ACC112 (cell line): ENCODE measurements at regions not wholly inside any gene's neighbourhood (a gene's known extent, or its start where the extent isn't known, plus 50 kb on each side); places are given as distances from the start of the nearest gene placed in this dataset.

Experiments
- H2AFZ ChIP-seq: fragments of 200-600 bp; sonication (generic); one replicate; pipeline ENCODE4 v1.6.0; 2017; ENCODE audit warnings: antibody characterized with exemption, low read length; ENCODE audit not compliant: unreplicated experiment
- H3K27ac ChIP-seq: fragments of 200-600 bp; sonication (generic); 2 replicates; pipeline ENCODE4 v1.5.1; 2014; ENCODE audit warnings: low read depth, mild to moderate bottlenecking, antibody characterized with exemption, low read length, moderate library complexity
- H3K27me3 ChIP-seq: fragments of 200-600 bp; sonication (generic); 2 replicates; pipeline ENCODE4 v1.6.1; 2014; ENCODE audit warnings: mild to moderate bottlenecking, antibody characterized with exemption, low read length, moderate library complexity, mixed read lengths; ENCODE audit not compliant: insufficient read depth
- H3K36me3 ChIP-seq: fragments of 200-600 bp; sonication (generic); 2 replicates; pipeline ENCODE4 v1.6.1; 2016; ENCODE audit warnings: mild to moderate bottlenecking, antibody characterized with exemption, low read length, moderate library complexity, mixed read lengths; ENCODE audit not compliant: insufficient read depth
- H3K4me1 ChIP-seq: fragments of 200-600 bp; sonication (generic); one replicate; pipeline ENCODE4 v1.6.1; 2016; ENCODE audit warnings: low read length, mixed read lengths; ENCODE audit not compliant: insufficient read depth, unreplicated experiment, control insufficient read depth
- H3K4me3 ChIP-seq: fragments of 200-600 bp; sonication (generic); 2 replicates; pipeline ENCODE4 v1.5.1; 2014; ENCODE audit warnings: mild to moderate bottlenecking, low read depth, low read length
- H3K79me2 ChIP-seq: fragments of 200-600 bp; sonication (generic); one replicate; pipeline ENCODE4 v1.6.0; 2016; ENCODE audit warnings: low read length; ENCODE audit not compliant: control insufficient read depth, unreplicated experiment, insufficient read depth

DNA sequence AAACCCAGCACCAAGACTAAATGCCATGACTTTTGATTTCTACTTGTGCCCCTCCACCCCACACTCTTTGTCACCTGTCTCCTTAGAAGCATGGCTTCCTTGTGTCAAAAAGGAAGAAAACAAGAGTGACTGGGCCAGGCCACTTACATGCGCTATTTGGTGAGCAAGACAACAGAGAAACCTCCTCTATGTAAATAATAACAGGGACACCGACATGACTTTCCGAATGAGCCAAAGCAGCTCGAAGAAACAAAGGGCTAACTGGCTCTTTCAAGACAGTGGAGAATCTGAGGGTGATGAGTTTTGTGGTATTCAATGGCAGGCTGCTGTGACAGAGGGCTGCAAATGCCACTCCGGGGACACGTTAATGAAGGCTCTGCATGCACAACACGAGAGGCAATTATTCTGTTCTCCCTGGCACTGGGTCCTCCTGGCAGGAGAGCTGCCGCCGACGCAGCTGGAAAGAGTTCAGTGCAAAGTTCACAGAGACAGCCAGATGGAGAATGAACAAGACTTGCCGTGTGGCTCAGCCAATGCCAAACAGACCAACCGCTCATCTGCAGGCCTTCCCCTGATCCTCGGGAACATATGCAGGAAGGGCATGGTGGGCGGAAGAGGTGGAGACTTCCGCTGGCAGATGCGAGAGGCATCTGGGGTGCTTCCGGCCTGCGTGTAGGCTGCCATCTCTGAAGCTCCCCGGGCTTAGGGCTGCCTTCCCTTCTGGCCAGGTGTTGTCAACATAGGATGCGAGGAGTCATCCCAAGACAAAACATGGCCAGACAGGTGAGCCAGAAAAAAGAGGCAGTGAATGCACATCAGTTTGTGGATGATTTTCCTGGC is 59.1 kb upstream of the SMNDC1 start:
- Histone ChIP-seq H3K79me2 (no peaks in the 10 kb centered on the region), H3K4me1 (peaks cover 6% of the 10 kb centered on the region), H2AFZ (no peak overlapping the region), H3K27ac (no peak overlapping the region), H3K36me3 (no peaks in the 10 kb centered on the region), H3K4me3 (no peak overlapping the region), H3K27me3 (no peaks in the 10 kb centered on the region)

DNA sequence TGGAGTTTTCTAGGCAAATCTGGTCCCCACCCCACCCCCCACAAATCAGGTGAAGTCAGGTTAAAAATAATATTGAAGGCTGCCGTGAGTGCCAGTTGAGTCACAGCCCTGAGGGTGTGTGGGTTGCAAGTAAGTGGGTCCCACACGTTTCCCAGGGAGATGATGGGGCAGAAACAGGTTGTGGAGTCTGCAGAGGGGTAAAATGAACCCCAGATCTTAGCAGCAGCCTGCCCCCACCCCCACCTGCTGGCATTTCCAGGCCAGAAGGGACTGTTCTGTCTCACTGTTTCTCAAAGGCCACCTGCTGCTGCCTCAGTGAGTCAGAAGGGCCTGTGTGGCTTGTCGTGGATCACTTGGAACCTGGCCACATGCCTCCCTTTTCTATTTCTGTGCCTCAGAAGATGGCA is 59.8 kb upstream of the SMNDC1 start:
- H3K27me3 ChIP-seq, result no peaks in the 10 kb centered on the region
- H3K4me3 ChIP-seq, result no peak overlapping the region
- no peaks in the 10 kb centered on the region for H3K79me2 ChIP-seq
- no peak overlapping the region for H2AFZ ChIP-seq
- peaks cover 6% of the 10 kb centered on the region for H3K4me1 ChIP-seq
- H3K27ac ChIP-seq, result no peak overlapping the region
- H3K36me3 ChIP-seq, result no peaks in the 10 kb centered on the region

DNA sequence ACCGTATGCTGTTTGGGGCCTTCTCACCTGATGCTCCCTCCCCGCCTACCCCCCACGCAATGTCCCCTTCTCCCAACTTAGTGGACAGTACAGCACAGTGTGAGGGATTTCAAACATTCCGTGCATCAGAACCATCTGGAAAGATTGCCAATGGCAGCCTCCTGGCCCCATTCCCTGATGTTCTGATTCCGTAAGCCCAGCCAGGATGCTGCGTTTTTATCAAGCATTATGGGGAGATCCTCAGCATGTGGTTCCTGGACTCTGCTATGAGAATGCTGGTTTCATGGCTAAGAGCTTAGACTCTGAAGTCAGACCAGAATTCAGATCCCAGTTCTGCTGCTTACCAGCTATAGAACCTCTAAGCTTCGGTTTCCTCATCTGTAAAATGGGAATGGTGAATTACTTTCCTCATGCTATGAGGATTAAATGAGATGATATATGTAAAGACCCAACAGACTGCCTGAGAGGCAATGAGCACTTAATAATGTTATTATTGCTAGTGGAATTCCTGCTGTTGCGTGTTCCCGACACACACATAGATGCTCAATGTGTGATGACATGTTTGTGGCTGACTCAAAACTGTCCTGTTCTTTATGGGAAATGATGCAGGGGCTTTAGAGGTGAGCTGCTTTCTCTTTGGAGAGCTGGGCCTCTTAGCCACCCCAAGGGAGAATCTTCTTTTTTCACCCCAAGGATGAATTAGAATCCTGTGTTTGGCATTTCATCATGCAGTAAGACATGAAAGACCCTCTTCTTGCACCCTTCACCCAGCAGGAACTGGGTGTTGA is 60.8 kb upstream of the SMNDC1 start:
- H3K79me2 ChIP-seq, result no peaks in the 10 kb centered on the region
- no peak overlapping the region for H2AFZ ChIP-seq
- H3K4me3 ChIP-seq, result no peak overlapping the region
- H3K36me3 ChIP-seq, result no peaks in the 10 kb centered on the region
- peaks cover 6% of the 10 kb centered on the region for H3K4me1 ChIP-seq
- no peaks in the 10 kb centered on the region for H3K27me3 ChIP-seq
- H3K27ac ChIP-seq, result no peak overlapping the region

DNA sequence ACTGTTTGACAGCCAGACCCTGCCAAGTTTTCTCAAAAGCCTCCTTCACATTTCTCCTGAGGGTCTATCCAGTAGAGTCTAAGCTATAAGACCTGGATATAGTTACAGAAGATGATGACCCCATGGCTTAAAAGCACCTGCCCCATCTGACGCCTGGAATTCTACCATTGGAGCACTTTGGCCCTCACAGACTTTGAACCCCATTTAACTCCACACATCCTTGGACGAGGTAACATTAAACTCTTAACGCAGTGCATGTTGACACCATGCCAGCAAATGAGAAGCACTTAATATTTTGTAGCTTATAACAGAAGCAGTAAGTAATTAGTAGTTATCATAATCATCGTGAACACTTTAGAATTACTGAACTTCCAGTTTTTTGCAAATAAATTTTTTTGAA is 61.9 kb upstream of the SMNDC1 start:
- no peaks in the 10 kb centered on the region for H3K36me3 ChIP-seq
- no peak overlapping the region for H2AFZ ChIP-seq
- H3K79me2 ChIP-seq, result no peaks in the 10 kb centered on the region
- no peak overlapping the region for H3K27ac ChIP-seq
- no peak overlapping the region for H3K4me3 ChIP-seq
- H3K4me1 ChIP-seq, result peaks cover 6% of the 10 kb centered on the region
- no peaks in the 10 kb centered on the region for H3K27me3 ChIP-seq

DNA sequence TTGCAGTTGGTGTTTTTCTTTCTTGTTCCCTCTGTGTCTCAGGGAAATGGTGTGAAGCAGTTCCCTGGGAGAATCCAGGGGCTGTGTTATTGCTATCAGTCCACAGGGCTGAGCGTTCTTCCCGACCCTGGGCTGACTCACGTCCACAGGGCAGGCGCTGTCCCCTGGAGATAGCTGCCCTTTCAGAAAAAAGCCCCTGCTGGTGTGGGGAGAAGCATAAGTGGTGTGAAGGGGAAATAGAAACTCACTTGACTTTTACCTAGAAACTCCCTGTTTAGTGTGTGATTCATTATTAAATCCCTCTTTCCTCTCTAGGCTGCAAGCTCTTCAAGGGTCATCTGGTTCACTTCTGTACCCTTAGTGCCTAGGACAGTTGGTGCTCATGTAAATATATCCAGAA is 63.3 kb upstream of the SMNDC1 start:
- Histone ChIP-seq H3K27me3 (no peaks in the 10 kb centered on the region), H3K27ac (no peak overlapping the region), H3K79me2 (no peaks in the 10 kb centered on the region), H2AFZ (no peak overlapping the region), H3K4me3 (no peak overlapping the region), H3K36me3 (no peaks in the 10 kb centered on the region), H3K4me1 (peaks cover 14% of the 10 kb centered on the region)

DNA sequence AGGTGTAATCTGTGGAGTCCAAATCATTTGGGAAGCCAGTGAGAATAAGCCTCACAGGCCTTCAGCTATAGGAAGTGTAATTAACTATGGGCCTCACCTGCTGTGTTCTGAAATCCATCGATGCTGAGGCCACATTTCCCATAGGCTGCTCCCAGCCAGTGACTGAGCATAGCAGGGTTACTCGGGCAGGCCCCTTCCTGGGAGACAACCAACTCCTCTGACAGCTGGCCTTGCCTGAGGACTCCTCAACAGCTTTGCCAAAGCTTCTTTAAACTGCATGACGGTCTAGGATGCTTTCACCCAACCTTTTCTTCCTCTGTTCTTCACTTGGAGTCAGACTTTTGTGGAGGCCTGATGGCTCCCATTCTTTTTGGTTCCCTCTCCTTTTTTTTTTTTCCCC is 63.8 kb upstream of the SMNDC1 start:
- Histone ChIP-seq H3K27me3 (no peaks in the 10 kb centered on the region), H3K79me2 (no peaks in the 10 kb centered on the region), H3K36me3 (no peaks in the 10 kb centered on the region), H2AFZ (no peak overlapping the region), H3K27ac (no peak overlapping the region), H3K4me3 (no peak overlapping the region), H3K4me1 (peaks cover 18% of the 10 kb centered on the region)

DNA sequence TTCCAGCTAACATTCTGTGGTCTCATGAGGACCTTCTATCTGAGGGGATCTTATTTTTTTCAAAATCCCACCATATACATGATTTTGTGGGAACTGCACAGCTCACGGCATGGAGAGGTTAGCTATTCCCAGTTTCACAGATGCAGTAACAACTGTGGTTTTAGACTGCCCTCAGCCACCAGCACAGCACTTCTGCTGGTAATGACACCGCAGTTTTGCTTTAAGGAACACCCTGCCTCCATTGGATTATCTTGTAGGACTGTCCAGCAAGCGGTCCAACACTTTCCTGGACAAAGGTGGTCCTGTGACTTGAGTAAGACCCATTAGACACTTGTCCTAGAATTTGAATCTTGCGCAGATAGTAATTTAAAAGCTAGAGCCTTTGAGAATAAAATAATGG is 65.3 kb upstream of the SMNDC1 start:
- Histone ChIP-seq H3K27me3 (no peaks in the 10 kb centered on the region), H3K4me1 (peaks cover 12% of the 10 kb centered on the region), H3K4me3 (no peak overlapping the region), H3K36me3 (no peaks in the 10 kb centered on the region), H2AFZ (no peak overlapping the region), H3K79me2 (no peaks in the 10 kb centered on the region), H3K27ac (no peak overlapping the region)

DNA sequence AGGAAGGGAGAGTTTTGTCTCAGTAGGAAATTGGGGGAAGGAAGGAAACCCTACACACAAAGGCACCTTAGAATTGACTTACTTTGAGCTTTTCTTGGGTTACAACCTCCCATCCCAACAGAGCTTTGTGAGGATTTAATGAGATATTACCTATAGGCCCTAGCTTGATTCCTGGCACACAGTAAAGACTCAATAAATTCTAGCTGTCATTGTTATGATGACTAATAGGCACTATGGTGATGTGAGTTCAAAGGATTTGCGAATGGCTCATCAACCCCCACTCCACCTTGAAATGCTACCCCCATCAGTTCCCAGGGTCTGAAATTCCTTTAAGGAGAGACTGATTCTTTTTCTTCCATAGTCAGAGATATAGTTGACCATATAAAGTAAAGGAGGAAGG is 67.9 kb upstream of the SMNDC1 start:
- Histone ChIP-seq H2AFZ (no peak overlapping the region), H3K36me3 (no peaks in the 10 kb centered on the region), H3K27me3 (no peaks in the 10 kb centered on the region), H3K4me3 (no peak overlapping the region), H3K79me2 (no peaks in the 10 kb centered on the region), H3K4me1 (peaks cover 12% of the 10 kb centered on the region), H3K27ac (no peak overlapping the region; the same call in 1 of the 2 replicates)

DNA sequence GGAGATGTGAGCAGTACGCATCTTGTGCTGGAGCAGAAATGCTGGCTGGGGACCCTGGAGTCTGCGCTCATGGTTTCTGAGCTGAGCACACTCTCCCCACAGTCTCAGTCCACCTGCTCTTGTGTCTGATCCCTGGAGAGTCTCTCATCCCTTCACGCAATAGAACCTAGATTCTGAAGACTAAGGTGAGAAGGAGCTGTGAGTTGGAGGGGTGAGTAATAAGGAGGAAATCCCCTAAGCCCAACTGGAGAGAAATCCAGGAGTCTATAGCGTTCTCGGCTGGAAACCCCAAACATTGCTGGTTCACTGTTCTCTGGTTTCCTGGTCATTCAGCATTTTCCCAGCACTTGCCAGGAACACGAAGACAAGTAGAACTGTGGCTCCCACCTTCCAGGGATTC is 68.3 kb upstream of the SMNDC1 start:
- H3K36me3 ChIP-seq, result no peaks in the 10 kb centered on the region
- no peak overlapping the region for H3K4me3 ChIP-seq
- no peaks in the 10 kb centered on the region for H3K79me2 ChIP-seq
- H3K27me3 ChIP-seq, result no peaks in the 10 kb centered on the region
- no peak overlapping the region for H2AFZ ChIP-seq
- H3K27ac ChIP-seq, result no peak overlapping the region; the same call in 1 of the 2 replicates
- H3K4me1 ChIP-seq, result peaks cover 12% of the 10 kb centered on the region

DNA sequence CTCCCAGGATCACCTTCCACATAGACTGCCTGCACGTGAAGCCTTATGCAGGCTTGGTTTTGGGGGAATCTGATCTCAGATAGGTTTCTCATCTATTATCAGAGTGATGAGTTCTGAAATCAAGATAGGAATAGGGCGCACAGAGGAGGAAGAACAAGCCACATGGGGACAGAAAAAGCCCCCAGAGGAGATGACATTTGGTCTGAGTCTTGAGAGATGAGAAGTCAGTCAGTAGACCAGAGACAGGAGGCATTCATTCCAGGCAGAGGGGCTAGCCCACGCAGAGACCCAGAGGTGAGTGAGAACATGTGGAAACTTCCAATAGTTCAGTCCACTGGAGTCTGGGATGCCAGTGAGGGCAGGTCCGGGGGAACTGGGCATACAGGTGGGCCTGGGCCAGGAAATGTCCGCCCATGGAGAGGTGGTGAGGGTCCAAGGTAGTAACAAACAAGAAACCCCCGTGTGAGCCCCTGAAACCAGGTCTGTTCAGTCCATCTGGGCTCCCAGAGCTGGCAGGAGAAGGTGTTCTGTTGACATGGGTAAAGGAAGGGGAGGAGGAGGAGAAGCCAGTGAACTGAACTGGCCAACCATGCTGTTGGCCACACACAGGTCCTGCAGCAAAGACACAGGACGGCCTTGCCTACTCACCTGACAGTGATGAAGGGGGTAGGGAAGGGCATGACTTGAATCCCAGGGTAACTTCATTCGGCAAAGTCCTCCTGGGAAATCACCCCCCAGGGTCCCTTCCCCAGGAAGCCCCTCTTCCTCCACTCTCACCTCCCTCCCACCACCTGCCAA is 69.3 kb upstream of the SMNDC1 start:
- H2AFZ ChIP-seq, result no peak overlapping the region
- no peaks in the 10 kb centered on the region for H3K27me3 ChIP-seq
- H3K4me3 ChIP-seq, result no peak overlapping the region
- H3K36me3 ChIP-seq, result no peaks in the 10 kb centered on the region
- no peaks in the 10 kb centered on the region for H3K79me2 ChIP-seq
- peaks cover 12% of the 10 kb centered on the region for H3K4me1 ChIP-seq
- no peak overlapping the region for H3K27ac ChIP-seq
